Upper lobe of left lung (tissue), 4 donors: ENCODE measurements at regions not wholly inside any gene's neighbourhood (a gene's known extent, or its start where the extent isn't known, plus 50 kb on each side); places are given as distances from the start of the nearest gene placed in this dataset.

Experiments
- CTCF ChIP-seq, 6 experiments: fragments of 450-650 bp in 4 of 6; fragments of 200-600 bp in 2 of 6; sonication (generic) in 2 of 6; IDR thresholded peaks; one replicate each; pipeline ENCODE4 v1.5.1; 2016 to 2019; ENCODE audit warnings: antibody characterized with exemption in 6 of 6
- POLR2A ChIP-seq, 4 donors: fragments of 450-650 bp; IDR thresholded peaks; one replicate each; pipeline ENCODE4 v1.5.1; 2016 to 2017; ENCODE audit warnings: antibody characterized with exemption in 4 of 4, mild to moderate bottlenecking in 2 of 4

GRCh38 chr9:82613498-82613897 is 449.4 kb downstream of the RASEF start:
- TF ChIP-seq CTCF (IDR thresholded peaks at IDR 0.05) = no peak
- TF ChIP-seq POLR2A (IDR thresholded peaks at IDR 0.05) = no peak
